HG02981 (cell line): ENCODE measurements at regions not wholly inside any gene's neighbourhood (a gene's known extent, or its start where the extent isn't known, plus 50 kb on each side); places are given as distances from the start of the nearest gene placed in this dataset.

Experiments used
- ATAC-seq: cut with Tn5 transposase; IDR thresholded peaks from one replicate; pipeline ENCODE4 v1.9.1; 2021; ENCODE audit warnings: mild to moderate bottlenecking, moderate library complexity; ENCODE audit not compliant: unreplicated experiment

DNA sequence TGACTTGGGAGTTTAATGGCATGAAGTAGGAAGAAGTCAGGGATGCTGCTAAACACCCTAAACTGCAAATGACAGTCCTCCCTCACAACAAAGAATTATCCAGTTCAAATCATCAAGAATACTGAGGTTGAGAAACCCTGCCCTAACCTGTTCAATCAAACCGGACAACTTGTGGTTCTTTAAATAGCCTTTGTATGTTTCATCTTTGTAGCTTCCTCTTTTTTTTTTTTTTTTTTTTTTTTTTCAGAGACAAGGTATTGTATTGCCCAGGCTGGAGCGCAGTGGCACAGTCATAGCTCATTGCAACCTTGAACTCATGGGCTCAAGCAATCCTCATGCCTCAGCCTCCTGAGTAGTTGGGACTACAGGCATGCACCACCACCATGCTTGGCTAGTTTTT, 52.5 kb upstream of the TTC29 start:
- no peak for ATAC-seq

DNA sequence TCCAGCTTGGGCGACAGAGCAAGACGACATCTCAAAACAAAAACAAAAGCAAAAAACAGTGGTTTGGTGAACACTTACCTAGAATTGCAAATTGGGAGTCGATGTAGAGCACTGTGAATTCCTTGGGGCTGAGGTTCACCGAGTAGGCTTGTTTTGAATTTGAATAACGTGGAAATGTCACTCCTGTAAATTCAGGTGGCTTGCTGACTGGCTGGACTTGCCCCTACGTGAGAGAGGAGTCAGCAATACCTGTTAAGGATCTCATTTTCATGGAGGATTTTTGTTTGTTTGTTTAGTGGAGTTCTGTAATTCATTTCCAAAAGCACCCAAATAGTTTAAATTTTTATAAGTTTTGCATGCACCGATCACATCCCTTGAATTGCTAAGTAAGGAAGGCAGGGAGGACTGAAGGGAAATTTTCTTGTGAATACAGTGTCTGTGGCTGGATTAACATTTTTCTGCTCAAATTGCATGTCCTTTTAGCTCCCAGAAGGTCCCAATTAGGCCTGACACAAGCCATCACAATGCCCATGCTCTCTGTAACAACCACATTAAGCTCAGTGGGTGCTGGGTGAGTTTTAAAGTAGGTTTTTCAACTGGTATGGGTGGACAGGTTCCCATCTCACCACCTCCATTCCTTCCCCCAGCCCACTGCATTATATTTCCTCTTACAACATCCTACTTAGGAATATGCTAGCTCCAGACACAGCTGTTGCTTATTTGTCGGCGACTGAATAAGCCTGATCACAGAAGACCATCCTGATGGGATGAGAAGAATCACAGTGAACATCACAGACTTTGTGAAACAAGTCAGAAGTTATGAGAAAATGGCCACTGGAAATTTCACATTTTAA, 58.5 kb upstream of the TTC29 start:
- ATAC-seq = no peak

DNA sequence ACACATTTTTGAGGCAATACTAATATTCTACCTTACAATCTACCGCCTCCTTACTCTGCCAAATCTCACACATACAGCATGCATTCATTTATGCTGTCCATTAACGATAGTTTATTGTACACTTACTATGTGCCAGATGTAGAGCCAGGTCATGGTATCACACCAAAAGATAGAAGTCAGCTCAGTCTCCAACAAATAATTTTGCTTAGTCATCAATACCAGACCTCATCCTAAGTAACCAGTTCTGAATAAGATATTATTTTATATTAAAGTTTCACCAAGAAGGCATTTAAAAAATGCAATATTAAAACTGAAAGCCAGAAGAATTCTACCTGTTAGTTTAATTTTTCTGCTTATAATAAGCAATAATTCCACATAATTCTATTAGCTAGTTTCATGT, 60.6 kb upstream of the TTC29 start:
- no peak for ATAC-seq

DNA sequence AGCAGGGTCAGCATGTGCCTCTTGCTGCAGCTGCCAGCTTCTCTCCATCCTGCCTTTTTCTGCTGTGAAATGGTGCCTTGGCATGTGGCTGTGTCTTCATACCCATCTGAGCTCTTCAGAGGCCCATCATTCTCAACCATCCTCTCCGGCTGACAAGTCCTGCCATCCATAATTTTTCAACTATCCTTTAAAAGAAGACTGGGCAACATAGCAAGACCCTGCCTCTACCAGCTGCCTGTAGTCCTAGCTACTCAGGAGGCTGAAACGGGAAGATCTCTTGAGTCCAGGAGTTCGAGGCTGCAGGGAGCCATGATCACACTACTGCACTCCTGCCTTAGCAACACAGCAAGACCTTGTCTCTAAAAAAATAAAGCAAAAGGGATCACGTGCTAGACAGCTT, 64.2 kb upstream of the TTC29 start:
- ATAC-seq = no peak

DNA sequence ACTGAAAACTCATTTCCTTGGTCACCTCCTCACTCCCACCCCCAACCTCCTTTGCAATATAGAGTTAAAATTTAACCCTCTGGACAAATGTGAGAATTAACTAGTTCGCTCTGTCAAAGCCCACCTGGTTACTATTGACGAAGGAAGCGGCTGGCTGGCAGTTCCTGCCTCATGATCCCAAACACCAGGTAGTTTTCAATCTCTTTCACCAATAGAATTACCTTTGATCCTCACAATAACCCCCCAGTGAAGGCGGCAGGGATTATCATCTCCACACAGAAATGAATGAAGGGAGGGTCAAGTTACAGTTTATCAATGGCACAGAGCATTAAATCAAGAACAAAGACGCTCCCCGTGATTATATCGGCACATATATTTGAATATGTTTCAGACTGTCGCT, 65.7 kb upstream of the TTC29 start:
- no peak for ATAC-seq

DNA sequence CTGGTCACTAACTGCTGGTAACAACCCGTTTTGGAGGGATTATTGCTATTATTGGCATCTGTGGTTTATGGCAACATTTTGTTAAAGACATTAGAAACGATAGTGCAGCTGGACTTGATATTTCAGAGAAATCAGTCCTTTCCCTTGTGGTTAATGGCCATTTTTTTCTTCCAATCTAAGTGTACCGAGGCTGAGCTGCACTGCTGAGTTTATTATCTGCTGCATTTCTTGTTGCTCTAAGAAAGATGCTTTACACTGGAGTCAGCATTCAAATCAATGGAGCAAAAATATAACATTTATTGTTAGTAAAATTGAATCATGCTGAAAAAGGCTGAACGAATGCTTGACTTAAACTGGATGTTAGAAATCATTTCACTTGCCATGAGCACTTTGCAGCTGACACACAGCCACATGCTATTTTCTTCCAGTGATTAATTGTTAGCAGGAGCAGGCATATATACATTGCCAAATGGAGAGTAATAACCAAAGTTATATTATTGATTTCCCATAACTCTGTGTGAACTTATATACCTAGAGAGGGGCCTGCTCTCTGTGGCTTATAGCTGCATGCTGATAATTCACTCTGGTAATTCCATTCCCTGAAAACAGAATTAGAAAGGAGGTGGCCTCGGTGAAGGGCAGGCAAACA, 66.5 kb upstream of the TTC29 start:
- ATAC-seq = no peak

DNA sequence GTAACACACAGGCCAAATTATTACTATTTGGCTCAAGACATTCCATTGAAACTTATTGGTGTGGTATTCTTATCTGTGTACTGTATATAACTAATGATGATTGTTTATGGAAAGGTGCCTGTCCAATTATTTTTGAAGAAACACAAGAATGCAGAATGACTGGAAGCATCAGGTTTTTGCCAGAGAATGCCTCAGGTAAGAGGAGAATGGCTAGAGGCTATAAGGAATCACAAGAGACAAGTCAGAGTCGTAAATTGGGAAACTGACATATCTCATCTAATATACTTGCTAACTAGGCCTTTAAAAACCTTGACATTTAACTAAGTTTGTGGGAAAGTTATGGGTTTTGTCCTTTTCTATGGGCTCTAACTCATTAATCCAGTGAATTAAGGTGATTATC, 69.3 kb upstream of the TTC29 start:
- ATAC-seq = no peak

DNA sequence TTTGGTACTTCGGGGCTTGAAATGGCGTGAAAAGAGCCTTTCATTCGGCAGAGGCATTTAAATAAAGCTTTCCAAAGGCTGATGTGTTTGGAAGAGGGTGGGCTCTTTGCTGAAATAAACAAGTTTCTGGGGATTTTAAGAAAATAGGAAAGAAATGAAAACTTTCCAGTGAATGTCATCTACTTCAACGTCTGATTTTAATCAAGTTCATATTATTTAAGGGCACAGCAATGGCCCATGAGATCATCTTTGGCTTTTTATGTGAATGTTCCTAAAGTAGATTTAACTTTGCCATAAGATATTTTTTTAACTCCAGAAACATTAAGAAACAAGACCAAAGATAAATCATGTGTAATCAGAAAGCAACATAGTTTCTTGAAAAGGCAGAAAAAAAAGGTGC, 69.8 kb upstream of the TTC29 start:
- ATAC-seq = no peak

DNA sequence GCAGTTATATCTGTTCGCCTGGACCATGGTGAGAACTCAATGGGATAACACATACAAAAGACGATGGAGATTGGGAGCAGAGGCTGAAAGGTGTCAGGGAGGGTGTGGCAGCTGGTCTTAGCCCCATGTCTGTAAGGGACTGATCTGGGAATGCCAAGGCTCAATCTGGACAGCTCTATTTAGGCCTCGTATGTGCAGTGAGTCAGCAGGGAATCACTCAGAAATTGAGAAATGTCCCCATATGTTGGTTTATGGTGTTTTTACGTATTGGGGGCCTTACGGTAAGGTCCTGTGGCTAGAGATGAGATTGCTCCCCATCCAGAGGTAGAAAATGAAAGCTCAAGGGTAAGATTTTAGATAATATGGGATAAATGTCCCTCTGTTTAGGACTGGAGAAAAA, 71.4 kb upstream of the TTC29 start:
- ATAC-seq = no peak

DNA sequence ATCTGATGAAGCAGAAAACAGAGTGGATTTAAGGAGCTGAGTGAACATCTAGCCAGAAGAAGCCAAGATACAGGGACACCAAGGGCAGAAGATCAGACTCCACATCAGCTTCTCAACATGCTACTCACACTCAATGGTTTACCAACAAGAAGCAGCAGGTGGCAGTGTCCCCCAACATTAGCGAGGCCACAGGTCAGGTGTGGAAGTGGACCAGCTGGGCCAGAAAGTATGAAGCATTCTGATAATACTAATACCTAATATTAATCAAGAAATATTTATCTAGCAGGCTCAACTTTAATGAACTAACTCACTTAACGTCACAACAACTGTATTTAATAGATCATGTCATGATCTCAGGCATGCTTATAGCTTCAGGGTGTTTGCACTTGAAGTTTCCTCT, 73.4 kb upstream of the TTC29 start:
- ATAC-seq = peak; percentile 80

DNA sequence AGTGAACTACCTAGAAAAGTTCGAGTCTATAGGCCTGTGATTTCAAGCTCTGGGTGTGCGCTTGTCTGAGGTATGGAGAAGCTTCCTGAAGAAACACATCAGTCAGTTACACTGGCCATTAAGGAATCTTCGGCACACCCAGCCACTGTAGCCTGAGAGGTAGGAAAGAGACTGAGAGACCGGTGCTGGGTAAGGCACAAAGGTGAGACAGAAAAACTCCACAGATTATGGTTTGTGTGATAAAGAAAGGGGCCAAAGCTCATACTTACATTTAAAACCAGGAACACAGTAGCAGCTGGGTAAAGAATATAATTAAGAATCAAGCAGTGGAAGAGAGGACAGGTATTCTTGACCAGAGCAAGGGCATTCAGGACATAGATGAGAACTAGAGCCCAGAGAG, 74.8 kb upstream of the TTC29 start:
- ATAC-seq = no peak

DNA sequence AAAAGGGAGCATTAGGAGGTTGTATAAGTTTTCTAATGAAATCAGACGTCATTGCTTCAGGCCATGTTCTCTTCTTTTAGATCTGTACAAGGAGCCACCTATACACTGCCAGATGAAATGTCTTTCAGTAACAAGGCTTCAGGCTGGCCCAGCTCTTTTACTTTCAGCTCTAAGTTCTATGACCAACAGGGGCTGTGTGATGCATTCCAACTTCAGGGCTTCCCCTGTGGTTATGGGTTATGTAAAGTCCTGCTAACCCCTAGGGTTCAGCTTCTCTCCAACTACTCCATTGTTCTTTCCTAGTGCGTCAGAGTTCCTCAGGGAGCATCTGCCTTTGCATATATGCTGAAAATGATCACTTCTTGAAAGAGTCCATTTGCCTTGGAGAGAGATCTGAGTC, 79.4 kb upstream of the TTC29 start:
- ATAC-seq = no peak

DNA sequence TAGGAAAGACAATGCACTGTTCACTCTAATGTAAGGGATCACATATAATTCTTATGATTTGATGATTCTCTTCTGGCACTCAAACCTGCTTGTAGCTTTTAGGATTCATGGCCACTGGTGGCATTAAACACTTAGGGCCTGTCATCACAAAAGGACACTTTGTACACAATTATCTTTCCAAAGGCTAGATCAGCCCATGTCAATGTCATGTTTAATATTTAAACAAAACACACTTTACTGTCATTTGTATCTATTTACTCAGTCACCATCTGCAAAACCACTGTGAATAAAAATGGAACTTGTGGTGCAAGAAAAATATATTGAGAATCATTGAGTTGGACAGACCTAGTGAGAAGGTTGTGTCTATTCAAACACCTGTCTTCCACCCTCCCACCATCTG, 83.6 kb upstream of the TTC29 start:
- ATAC-seq = no peak

DNA sequence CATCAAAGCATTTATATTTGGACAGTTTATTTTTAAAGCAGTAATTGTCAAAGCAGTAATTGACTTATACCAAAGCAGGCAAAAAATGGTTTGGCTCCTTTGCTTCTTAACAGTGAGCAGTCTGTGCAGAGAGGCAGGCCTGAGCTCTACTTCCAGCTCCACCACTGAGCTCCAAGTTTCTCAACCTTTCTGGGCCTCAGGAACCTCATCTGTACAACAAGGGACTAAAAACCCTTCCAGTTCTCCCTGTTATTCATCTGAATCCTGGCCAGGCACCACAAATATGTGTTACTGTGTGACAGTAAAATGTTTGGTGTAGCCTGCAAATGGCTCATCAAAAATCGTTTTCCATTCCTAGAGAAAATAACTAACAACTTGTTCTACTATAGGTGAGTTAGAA, 88.7 kb upstream of the TTC29 start:
- no peak for ATAC-seq

DNA sequence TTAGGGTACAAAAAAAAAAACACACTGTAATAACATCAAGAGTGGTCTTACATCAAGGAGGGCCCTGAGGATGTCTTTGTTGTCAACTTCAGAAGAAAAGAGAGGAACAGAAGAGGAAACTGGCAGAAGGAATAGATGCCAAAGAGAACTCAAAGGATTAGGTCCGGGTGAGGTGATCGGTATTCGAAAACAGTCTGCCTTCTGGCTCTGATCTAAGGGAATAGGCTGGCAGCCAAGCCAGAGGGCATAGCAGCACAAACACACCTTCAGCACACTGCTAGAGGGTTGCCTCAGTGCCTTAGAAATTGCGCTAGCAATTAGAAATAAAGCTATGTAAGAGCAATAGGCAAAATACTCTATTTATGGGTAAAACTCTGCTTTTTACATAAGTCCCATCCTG, 91.4 kb upstream of the TTC29 start:
- no peak for ATAC-seq

DNA sequence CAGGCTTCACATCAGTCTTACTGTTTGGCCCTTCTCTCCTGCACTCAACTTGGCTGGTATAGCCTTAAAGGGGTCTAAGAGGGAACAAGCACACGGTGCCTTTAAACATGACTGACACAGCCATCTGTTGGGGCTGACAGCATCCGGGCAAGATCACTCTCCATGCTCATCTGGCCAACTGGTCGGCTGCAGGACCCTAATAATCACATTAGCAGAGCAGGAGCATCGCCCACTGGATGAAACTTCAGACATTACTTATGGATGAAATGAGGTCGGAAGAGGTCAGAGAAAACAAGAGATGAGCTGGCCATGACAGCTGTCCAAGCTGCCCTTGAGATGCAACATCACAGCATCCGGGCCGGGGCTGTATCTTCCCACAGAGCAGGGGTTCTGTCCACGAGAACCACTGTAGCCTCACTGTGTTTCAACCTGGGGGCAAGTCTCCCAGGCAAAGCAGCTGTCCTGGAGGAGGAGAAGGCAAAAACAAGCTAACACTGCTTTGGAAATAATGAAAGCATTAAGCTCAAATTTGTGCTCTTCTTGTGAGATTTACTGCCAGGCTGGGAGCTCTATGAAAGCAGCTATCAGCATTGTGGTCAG, 94.4 kb upstream of the TTC29 start:
- ATAC-seq = no peak

DNA sequence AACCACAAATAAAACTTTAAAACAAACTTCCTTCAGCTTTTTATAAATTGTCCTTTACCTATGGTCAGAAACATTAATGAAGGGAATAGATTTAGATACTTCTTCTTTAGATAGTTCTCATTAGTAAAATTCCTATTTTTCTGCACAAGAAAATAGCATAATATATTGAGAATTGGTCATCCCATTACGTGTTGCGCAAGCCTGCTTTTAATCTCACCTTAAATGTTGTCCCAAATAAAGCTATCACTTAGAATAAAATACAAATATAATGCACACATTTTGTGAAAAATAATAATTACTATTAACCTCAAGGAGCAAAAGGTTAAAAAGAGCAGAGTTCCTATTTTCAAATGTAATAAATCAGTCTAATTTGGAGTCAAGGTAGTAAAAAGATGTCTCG, 95.2 kb upstream of the TTC29 start:
- ATAC-seq = no peak

DNA sequence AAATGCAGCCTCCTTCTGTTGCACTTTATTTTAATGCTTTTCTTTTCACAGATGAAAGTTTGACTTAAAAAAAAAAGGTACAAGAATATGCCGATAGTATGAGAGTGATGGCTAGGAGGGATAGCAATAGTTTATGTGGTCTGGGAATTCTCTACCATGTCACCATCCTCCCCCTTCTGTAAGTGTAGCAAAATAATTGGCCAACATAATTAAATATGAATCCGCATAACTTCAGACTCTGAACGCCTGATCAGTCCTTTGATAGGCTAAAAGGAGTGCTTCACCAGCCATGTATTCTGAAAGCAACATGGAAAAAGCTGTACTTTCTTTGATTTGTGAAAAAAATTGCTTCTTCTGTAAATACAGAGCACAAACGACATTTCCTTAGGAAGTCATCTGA, 95.7 kb upstream of the TTC29 start:
- ATAC-seq = no peak

DNA sequence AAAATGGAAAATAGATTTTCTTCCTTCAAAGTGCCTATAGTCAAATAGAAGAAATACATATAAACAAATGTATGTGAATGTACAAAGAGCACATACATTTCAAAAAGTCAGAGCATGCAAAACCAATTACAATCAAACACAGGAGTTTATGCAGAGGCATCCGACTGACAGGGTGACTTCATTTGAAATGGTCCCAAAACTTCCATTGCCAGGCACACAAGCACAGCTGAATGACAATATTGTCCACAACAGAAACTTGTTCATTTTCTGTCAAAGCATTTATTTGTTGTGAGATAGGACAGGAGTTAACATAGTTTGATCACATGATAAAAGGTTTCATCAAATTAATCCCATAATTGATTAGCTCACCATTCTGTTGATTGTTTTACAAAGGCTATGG, 96.4 kb upstream of the TTC29 start:
- no peak for ATAC-seq

DNA sequence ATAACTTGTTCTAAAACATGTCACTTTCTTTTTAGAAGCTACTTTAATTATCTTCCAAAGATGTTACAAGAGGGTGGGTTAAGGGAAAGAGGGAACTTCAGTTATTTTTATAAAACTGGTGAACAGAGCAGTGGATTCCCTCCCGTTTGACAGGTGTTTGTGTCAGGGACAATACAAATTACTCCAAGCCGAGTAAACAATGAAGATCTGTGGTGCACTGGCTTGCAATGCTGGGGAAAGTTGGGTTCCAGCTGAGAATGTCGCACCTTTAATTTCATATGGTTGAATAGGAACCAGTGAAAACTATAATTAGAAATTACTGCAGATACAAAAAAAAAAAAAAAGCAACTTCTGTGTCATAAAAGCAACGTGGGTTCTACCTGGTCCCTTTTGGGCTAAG, 98.6 kb upstream of the TTC29 start:
- ATAC-seq = no peak

DNA sequence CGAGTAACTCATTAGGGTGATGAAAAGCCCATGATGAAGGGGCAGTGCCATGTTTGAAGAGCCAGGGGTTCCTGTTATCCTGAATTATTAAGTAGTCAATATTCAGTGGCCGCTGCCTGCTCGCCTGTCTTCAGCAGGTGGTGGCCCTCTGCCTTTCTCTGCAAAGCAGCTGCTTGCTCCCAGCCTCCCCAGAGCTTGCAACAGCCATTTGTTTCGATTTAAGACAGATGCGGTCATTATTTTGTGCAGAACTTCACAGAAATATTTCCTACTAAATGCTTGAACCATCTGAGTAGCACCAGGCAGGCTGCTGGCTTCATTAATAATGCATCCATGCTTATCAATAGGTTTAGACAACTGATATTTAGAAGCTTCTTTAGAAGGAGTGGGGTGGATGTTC, 104.3 kb upstream of the TTC29 start:
- ATAC-seq = no peak

DNA sequence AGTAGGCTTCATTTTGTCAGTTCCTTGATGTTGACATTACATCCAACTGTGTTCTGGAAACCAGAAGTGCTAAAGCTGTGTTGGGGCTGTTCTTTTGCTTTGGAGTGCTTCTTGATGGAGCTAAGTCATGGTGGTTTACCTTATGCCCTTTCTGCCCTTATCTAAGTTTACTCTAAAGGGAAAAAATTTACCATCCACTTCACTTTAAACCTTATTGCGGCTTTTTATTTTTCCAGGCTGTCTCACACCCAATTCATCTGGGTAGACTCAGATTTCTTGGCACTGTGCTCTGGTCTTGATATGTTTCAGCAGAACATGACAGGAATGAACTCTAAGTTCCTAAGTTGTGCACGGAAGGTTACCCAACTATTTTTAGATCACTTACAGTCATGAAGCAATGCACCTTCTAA, 104.7 kb upstream of the TTC29 start:
- ATAC-seq = no peak
